H9 (cell line): ENCODE measurements at regions not wholly inside any gene's neighbourhood (a gene's known extent, or its start where the extent isn't known, plus 50 kb on each side); places are given as distances from the start of the nearest gene placed in this dataset.
A peak's percentile ranks its signal among the peaks of the same experiment; 100 is the strongest.

Experiments
- DNase-seq: peaks from one replicate; pipeline ENCODE4 v3.0.0-alpha.2; 2017
- H2AFZ ChIP-seq: one replicate; pipeline ENCODE4 v1.6.1; 2013; ENCODE audit warnings: mild to moderate bottlenecking, low read length, control low read depth, moderate library complexity
- H2AK5ac ChIP-seq: 2 replicates; pipeline ENCODE4 v1.6.1; 2013; ENCODE audit warnings: low read length, control low read depth, mixed read lengths; ENCODE audit not compliant: insufficient read length
- H2BK120ac ChIP-seq: one replicate; pipeline ENCODE4 v1.6.1; 2013; ENCODE audit warnings: low read depth, mild to moderate bottlenecking, low read length, control low read depth, inconsistent platforms; ENCODE audit not compliant: poor library complexity, severe bottlenecking
- H2BK12ac ChIP-seq: 2 replicates; pipeline ENCODE4 v1.6.1; 2013; ENCODE audit warnings: low read length, control low read depth, mixed read lengths, low read depth; ENCODE audit not compliant: insufficient read length
- H2BK15ac ChIP-seq: 2 replicates; pipeline ENCODE4 v1.6.1; 2013; ENCODE audit warnings: low read depth, low read length, control low read depth
- H2BK20ac ChIP-seq: one replicate; pipeline ENCODE4 v1.6.1; 2013; ENCODE audit warnings: low read depth, mild to moderate bottlenecking, low read length, control low read depth, inconsistent platforms; ENCODE audit not compliant: poor library complexity, severe bottlenecking
- H2BK5ac ChIP-seq: 2 replicates; pipeline ENCODE4 v1.6.1; 2013; ENCODE audit warnings: low read length, control low read depth, mixed read lengths; ENCODE audit not compliant: insufficient read length
- H3K14ac ChIP-seq: 2 replicates; pipeline ENCODE4 v1.6.1; 2013; ENCODE audit warnings: low read length, control low read depth; ENCODE audit not compliant: insufficient read depth
- H3K18ac ChIP-seq: 2 replicates; pipeline ENCODE4 v1.6.1; 2013; ENCODE audit warnings: low read depth, mild to moderate bottlenecking, mixed read lengths, low read length, control low read depth; ENCODE audit not compliant: insufficient read length
- H3K23ac ChIP-seq: 2 replicates; pipeline ENCODE4 v1.6.1; 2013; ENCODE audit warnings: low read length, control low read depth, mixed read lengths, low read depth; ENCODE audit not compliant: insufficient read length
- H3K23me2 ChIP-seq: 2 replicates; pipeline ENCODE4 v1.6.1; 2013; ENCODE audit warnings: low read depth, mild to moderate bottlenecking, mixed read lengths, low read length, control low read depth; ENCODE audit not compliant: insufficient read length, poor library complexity, severe bottlenecking
- H3K27ac ChIP-seq: 2 replicates; pipeline ENCODE4 v1.5.1; 2013; ENCODE audit warnings: low read length, control low read depth, mixed read lengths, low read depth; ENCODE audit not compliant: insufficient read length
- H3K27me3 ChIP-seq: 2 replicates; pipeline ENCODE4 v1.6.1; 2013; ENCODE audit warnings: low read length, control low read depth, inconsistent platforms; ENCODE audit not compliant: insufficient read depth
- H3K4ac ChIP-seq: 2 replicates; pipeline ENCODE4 v1.6.1; 2013; ENCODE audit warnings: low read depth, mild to moderate bottlenecking, control low read depth, inconsistent platforms, low read length, moderate library complexity
- H3K4me1 ChIP-seq: 2 replicates; pipeline ENCODE4 v1.6.1; 2013; ENCODE audit warnings: low read length, control low read depth, inconsistent platforms; ENCODE audit not compliant: insufficient read depth
- H3K4me2 ChIP-seq: 2 replicates; pipeline ENCODE4 v1.6.1; 2013; ENCODE audit warnings: low read length, control low read depth, mixed read lengths; ENCODE audit not compliant: insufficient read length, insufficient read depth
- H3K56ac ChIP-seq: 2 replicates; pipeline ENCODE4 v1.6.1; 2013; ENCODE audit warnings: low read depth, mild to moderate bottlenecking, mixed read lengths, low read length, control low read depth; ENCODE audit not compliant: insufficient read length
- H3K79me1 ChIP-seq: 2 replicates; pipeline ENCODE4 v1.6.1; 2013; ENCODE audit warnings: low read depth, mild to moderate bottlenecking, moderate library complexity, low read length, control low read depth, inconsistent platforms; ENCODE audit not compliant: insufficient read depth, poor library complexity, severe bottlenecking
- H3K79me2 ChIP-seq: 2 replicates; pipeline ENCODE4 v1.6.1; 2013; ENCODE audit warnings: low read length, control low read depth, inconsistent platforms; ENCODE audit not compliant: insufficient read depth
- H3K9ac ChIP-seq: 2 replicates; pipeline ENCODE4 v1.6.1; 2013; ENCODE audit warnings: low read length, control low read depth, mixed read lengths; ENCODE audit not compliant: insufficient read length; ENCODE audit errors: extremely low read depth
- H3K9me3 ChIP-seq: one replicate; pipeline ENCODE4 v1.6.1; 2013; ENCODE audit warnings: low read depth, low read length, inconsistent platforms; ENCODE audit not compliant: control insufficient read depth
- H3T11ph ChIP-seq: one replicate; pipeline ENCODE4 v1.6.1; 2013; ENCODE audit warnings: mild to moderate bottlenecking, low read length, control low read depth, inconsistent platforms
- H4K20me1 ChIP-seq: one replicate; pipeline ENCODE4 v1.6.1; 2013; ENCODE audit not compliant: control insufficient read depth, insufficient read length, insufficient read depth
- H4K5ac ChIP-seq: 2 replicates; pipeline ENCODE4 v1.6.1; 2013; ENCODE audit warnings: low read depth, mild to moderate bottlenecking, mixed read lengths, low read length, control low read depth; ENCODE audit not compliant: insufficient read length
- H4K8ac ChIP-seq: replicated peaks from 2 replicates; pipeline ENCODE4 v1.6.1; 2013; ENCODE audit warnings: low read length, control low read depth, mixed read lengths, low read depth; ENCODE audit not compliant: insufficient read length
- H4K91ac ChIP-seq: 2 replicates; pipeline ENCODE4 v1.6.1; 2013; ENCODE audit warnings: low read depth, mild to moderate bottlenecking, moderate library complexity, mixed read lengths, low read length, control low read depth; ENCODE audit not compliant: insufficient read length
- H3K27ac Mint-ChIP-seq, 3 experiments: 2 replicates in 2 of 3; 3 replicates in 1 of 3; pipeline ENCODE4 v1.8.0; 2020 to 2021; ENCODE audit warnings: mixed read lengths in 3 of 3, mild to moderate bottlenecking in 1 of 3, moderate library complexity in 1 of 3
- H3K27me3 Mint-ChIP-seq: 2 replicates; pipeline ENCODE4 v1.8.0; 2021; ENCODE audit warnings: low read depth, mild to moderate bottlenecking, moderate library complexity, mixed read lengths
- H3K36me3 Mint-ChIP-seq, 3 experiments: 2 replicates in 2 of 3; 3 replicates in 1 of 3; pipeline ENCODE4 v1.8.0; 2020 to 2021; ENCODE audit warnings: low read depth in 3 of 3, mixed read lengths in 3 of 3; ENCODE audit not compliant: insufficient read depth in 1 of 3
- H3K4me1 Mint-ChIP-seq, 2 experiments: 2 replicates each; pipeline ENCODE4 v1.8.0; 2020; ENCODE audit warnings: mixed read lengths in 2 of 2
- H3K4me3 Mint-ChIP-seq, 2 experiments: 2 replicates in 1 of 2; 3 replicates in 1 of 2; pipeline ENCODE4 v1.8.0; 2020 to 2021; ENCODE audit warnings: mild to moderate bottlenecking in 2 of 2, mixed read lengths in 2 of 2, moderate library complexity in 1 of 2
- H3K9me3 Mint-ChIP-seq, 2 experiments: 2 replicates in 1 of 2; 3 replicates in 1 of 2; pipeline ENCODE4 v1.8.0; 2020; ENCODE audit warnings: mild to moderate bottlenecking in 2 of 2, mixed read lengths in 2 of 2, moderate library complexity in 1 of 2
- CTCF ChIP-seq: fragments of 200-600 bp; sonication (generic); conservative IDR thresholded peaks from 3 replicates; pipeline ENCODE4 v1.8.0; 2021; ENCODE audit warnings: antibody characterized with exemption, mild to moderate bottlenecking
- WGBS: extraction: QIAGEN DNeasy Blood & Tissue Kit; methylation state at CpG from one replicate; pipeline ENCODE4 v1.1.7; 2013; ENCODE audit warnings: missing lambda C conversion rate, low lambda C conversion rate, mixed read lengths; ENCODE audit not compliant: insufficient read length; ENCODE audit errors: extremely low coverage; 5-methylcytosine and 5-hydroxymethylcytosine counted together

- DNase-seq: no peak
- no peak overlapping the region for H2BK15ac ChIP-seq
- no peak overlapping the region for H3K14ac ChIP-seq
- Mint-ChIP-seq H3K9me3 (no peaks in the 10 kb centered on the region), H3K36me3 (no peaks in the 10 kb centered on the region), H3K27me3 (peaks cover 4% of the 10 kb centered on the region; the same call in 1 of the 2 replicates), H3K27ac (0 out of 7 replicates have a peak overlapping the region, but pooled peaks of 1 of the 3 experiments have one; percentile 37), H3K4me1 (peaks cover 47 to 52% of the 10 kb centered on the region in 2 experiments), H3K4me3 (no peak overlapping the region)
- H3K4me1 ChIP-seq: peaks cover 8% of the 10 kb centered on the region; the same call in 1 of the 2 replicates
- H4K5ac ChIP-seq: no peak overlapping the region
- no peak overlapping the region for H3K4me2 ChIP-seq
- H3K9ac ChIP-seq: no peak overlapping the region
- H3K56ac ChIP-seq: no peak overlapping the region
- H3T11ph ChIP-seq: no peak overlapping the region
- H2BK20ac ChIP-seq: no peak overlapping the region
- no peak overlapping the region for H2BK120ac ChIP-seq
- H3K23ac ChIP-seq: no peak overlapping the region
- no peak overlapping the region for H2AK5ac ChIP-seq
- H4K20me1 ChIP-seq: no peaks in the 10 kb centered on the region
- no peak overlapping the region for H3K18ac ChIP-seq
- H3K4ac ChIP-seq: no peak overlapping the region
- H2BK12ac ChIP-seq: no peak overlapping the region
- no peaks in the 10 kb centered on the region for H3K9me3 ChIP-seq
- H2AFZ ChIP-seq: no peak overlapping the region
- H3K27me3 ChIP-seq: no peaks in the 10 kb centered on the region
- H3K23me2 ChIP-seq: no peaks in the 10 kb centered on the region
- no peak for TF ChIP-seq CTCF
- no peaks in the 10 kb centered on the region for H3K79me1 ChIP-seq
- H4K91ac ChIP-seq: no peak overlapping the region
- no peak overlapping the region for H2BK5ac ChIP-seq
- H3K27ac ChIP-seq: no peak overlapping the region
- no peaks in the 10 kb centered on the region for H3K79me2 ChIP-seq
- H4K8ac ChIP-seq: no peak overlapping the region
- no CpG with 5 or more reads among the region's 8 CpGs for WGBS
Observed at GRCh38 chr5:168106008-168106761, 185.3 kb upstream of the WWC1 start.
